Fibroblast of skin of back (primary cell): ENCODE measurements at regions not wholly inside any gene's neighbourhood (a gene's known extent, or its start where the extent isn't known, plus 50 kb on each side); places are given as distances from the start of the nearest gene placed in this dataset.

ENCODE experiments used
- DNase-seq: peaks from one replicate; pipeline ENCODE4 v3.0.0-alpha.2; 2013

- DNase-seq, result no peak
These were observed 739.7 kb upstream of the DDX18 start for GRCh38 chr2:117074756-117075155.

- no peak for DNase-seq
These were observed 729.2 kb upstream of the DDX18 start for GRCh38 chr2:117085256-117085655.

GRCh38 chr2:117085737-117086136 is 728.8 kb upstream of the DDX18 start:
- DNase-seq, result no peak

- no peak for DNase-seq
These were observed 728.1 kb upstream of the DDX18 start for GRCh38 chr2:117086174-117086942.

GRCh38 chr2:117086943-117087250 is 727.6 kb upstream of the DDX18 start:
- no peak for DNase-seq

GRCh38 chr2:117087535-117088291 is 726.8 kb upstream of the DDX18 start:
- DNase-seq, result no peak

GRCh38 chr2:117091041-117091837 is 723.3 kb upstream of the DDX18 start:
- no peak for DNase-seq

- no peak for DNase-seq
These were observed 712.9 kb upstream of the DDX18 start for GRCh38 chr2:117101613-117102012.

- no peak for DNase-seq
These were observed 705.7 kb upstream of the DDX18 start for GRCh38 chr2:117108741-117109267.

GRCh38 chr2:117118994-117119393 is 695.5 kb upstream of the DDX18 start:
- DNase-seq, result no peak

GRCh38 chr2:117123362-117123761 is 691.1 kb upstream of the DDX18 start:
- DNase-seq, result no peak

- DNase-seq, result no peak
These were observed 687.8 kb upstream of the DDX18 start for GRCh38 chr2:117126656-117127055.

- DNase-seq, result no peak
These were observed 686.8 kb upstream of the DDX18 start for GRCh38 chr2:117127680-117128079.

GRCh38 chr2:117128461-117128860 is 686.0 kb upstream of the DDX18 start:
- DNase-seq, result no peak

- DNase-seq, result no peak
These were observed 677.1 kb upstream of the DDX18 start for GRCh38 chr2:117137371-117137770.

- DNase-seq, result no peak
These were observed 645.3 kb upstream of the DDX18 start for GRCh38 chr2:117169036-117169765.

GRCh38 chr2:117170897-117171296 is 643.6 kb upstream of the DDX18 start:
- DNase-seq, result no peak

- DNase-seq, result no peak
These were observed 635.1 kb upstream of the DDX18 start for GRCh38 chr2:117179405-117179804.

- DNase-seq, result no peak
These were observed 623.5 kb upstream of the DDX18 start for GRCh38 chr2:117190856-117191559.

GRCh38 chr2:117195381-117195780 is 619.1 kb upstream of the DDX18 start:
- DNase-seq, result no peak

- DNase-seq, result no peak
These were observed 615.0 kb upstream of the DDX18 start for GRCh38 chr2:117199511-117199910.

GRCh38 chr2:117212562-117212961 is 601.9 kb upstream of the DDX18 start:
- no peak for DNase-seq
